ENCODE measurements at regions not wholly inside any gene's neighbourhood (a gene's known extent, or its start where the extent isn't known, plus 50 kb on each side); places are given as distances from the start of the nearest gene placed in this dataset.

DNA sequence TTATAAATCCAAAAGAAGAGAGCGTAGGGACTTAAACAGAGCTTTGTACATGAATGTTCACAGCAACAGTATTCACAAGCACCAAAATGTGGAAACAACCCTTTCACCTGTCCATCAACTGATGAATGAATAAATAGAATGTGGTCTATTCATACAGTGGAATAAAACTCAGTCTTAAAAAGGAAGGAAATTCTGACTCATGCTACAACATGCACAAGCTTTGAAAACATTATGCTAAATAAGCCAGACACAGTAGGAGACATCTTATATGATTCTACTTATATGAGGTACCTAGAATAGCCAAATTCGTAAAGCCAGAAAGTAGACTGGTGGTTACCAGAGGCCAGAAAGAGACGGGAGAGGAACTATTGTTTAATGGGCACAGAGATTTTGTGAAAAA lies 74.3 kb downstream of the SHANK2 start:
- Histone ChIP-seq H3K9me3 (peaks cover 0 to 15% (median 0%) of the 10 kb centered on the region in 3 donors), H3K4me3 (no peak overlapping the region), H3K27ac (no peak overlapping the region), H3K27me3 (peaks cover 0 to 18% (median 0%) of the 10 kb centered on the region in 4 donors), H3K36me3 (no peaks in the 10 kb centered on the region), H3K4me1 (no peaks in the 10 kb centered on the region)
- 30 to 50% methylated on average over 3 of the region's 3 CpGs for WGBS, 2 donors
- intact Hi-C loops (cut with DNase I), result no loop called here
- TF ChIP-seq, protein P1, sequence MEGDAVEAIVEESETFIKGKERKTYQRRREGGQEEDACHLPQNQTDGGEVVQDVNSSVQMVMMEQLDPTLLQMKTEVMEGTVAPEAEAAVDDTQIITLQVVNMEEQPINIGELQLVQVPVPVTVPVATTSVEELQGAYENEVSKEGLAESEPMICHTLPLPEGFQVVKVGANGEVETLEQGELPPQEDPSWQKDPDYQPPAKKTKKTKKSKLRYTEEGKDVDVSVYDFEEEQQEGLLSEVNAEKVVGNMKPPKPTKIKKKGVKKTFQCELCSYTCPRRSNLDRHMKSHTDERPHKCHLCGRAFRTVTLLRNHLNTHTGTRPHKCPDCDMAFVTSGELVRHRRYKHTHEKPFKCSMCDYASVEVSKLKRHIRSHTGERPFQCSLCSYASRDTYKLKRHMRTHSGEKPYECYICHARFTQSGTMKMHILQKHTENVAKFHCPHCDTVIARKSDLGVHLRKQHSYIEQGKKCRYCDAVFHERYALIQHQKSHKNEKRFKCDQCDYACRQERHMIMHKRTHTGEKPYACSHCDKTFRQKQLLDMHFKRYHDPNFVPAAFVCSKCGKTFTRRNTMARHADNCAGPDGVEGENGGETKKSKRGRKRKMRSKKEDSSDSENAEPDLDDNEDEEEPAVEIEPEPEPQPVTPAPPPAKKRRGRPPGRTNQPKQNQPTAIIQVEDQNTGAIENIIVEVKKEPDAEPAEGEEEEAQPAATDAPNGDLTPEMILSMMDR (IDR thresholded peaks at IDR 0.05), result no peak
- TF ChIP-seq POLR2A (IDR thresholded peaks at IDR 0.05), result no peak
- DNase-seq, result no peak

DNA sequence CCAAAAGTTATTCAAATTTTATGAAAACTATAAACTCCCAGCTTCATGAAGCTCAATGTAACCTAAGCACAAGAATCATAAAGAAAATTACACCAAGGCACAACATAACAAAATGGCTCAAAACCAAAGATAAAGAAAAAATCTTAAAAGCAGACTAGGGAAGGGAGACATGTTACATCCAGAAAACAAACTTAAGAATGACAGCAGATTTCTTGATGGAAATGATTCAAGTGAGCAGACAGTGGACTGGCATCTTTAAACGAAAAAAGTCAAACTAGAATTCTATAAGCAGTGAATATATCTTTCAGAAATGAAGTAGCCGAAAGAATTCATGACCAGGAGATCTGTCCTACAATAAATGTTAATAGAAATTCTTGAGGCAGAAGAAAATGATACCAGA lies 75.6 kb downstream of the SHANK2 start:
- Histone ChIP-seq H3K4me3 (no peak overlapping the region), H3K9me3 (peaks cover 0 to 15% (median 0%) of the 10 kb centered on the region in 3 donors), H3K27me3 (peaks cover 0 to 22% (median 0%) of the 10 kb centered on the region in 4 donors), H3K36me3 (no peaks in the 10 kb centered on the region), H3K4me1 (no peaks in the 10 kb centered on the region), H3K27ac (no peak overlapping the region)
- TF ChIP-seq, protein P1 (IDR thresholded peaks at IDR 0.05), result no peak
- TF ChIP-seq POLR2A (IDR thresholded peaks at IDR 0.05), result no peak
- intact Hi-C loops (cut with DNase I), result no loop called here
- DNase-seq, result no peak
- WGBS, 2 donors, result 86 to 90% methylated on average over 2 of the region's 2 CpGs

DNA sequence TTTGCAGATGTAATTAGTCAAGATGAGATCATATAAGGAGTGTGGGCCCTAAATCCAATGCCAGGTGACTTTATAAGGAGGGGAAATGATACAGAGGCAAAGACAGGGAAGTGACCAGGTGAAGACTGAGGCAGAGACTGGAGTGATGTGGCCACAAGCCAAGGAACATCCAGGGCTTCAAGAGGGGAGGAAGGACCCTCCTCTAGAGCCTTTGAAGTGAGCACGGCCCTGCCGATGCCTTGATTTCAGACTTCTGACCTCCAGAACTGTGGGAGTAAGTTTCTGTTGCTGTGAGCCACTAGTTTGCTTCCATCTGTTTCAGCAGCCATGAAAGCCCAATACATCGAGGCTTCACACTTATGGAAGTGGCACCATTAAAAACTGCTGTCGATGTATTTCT lies 78.7 kb downstream of the SHANK2 start:
- TF ChIP-seq, protein P1 (IDR thresholded peaks at IDR 0.05), result no peak
- no peak for TF ChIP-seq POLR2A (IDR thresholded peaks at IDR 0.05)
- Histone ChIP-seq H3K4me1 (no peaks in the 10 kb centered on the region), H3K27me3 (peaks cover 0 to 24% (median 0%) of the 10 kb centered on the region in 4 donors), H3K36me3 (no peaks in the 10 kb centered on the region), H3K27ac (no peak overlapping the region), H3K9me3 (peaks cover 0 to 15% (median 0%) of the 10 kb centered on the region in 3 donors), H3K4me3 (no peak overlapping the region)
- 81 to 90% methylated on average over 2 to 4 of the region's 4 CpGs for WGBS, 2 donors
- DNase-seq, result no peak
- intact Hi-C loops (cut with DNase I), result no loop called here

DNA sequence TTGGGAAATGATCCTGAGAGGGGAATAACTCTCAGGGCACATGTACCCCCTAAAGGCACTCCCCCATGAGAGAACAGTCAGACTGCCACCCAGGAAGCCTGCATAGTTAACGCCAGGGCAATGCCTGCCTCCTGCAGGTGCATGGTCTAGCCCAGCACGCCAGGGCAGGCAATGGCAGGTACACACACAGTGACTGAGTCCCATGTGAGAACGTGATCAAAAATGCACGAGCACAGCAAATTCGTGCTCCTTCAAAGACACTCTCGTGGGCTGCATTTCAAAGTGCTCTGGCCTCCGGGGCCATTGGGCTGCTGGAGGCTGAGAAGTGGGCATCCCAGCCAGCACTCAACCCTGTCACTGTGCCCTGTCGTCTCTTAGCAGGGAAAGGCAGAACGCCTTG lies 79.7 kb downstream of the SHANK2 start:
- no peak overlapping the region for H3K27ac ChIP-seq
- H3K27me3 ChIP-seq, result peaks cover 0 to 24% (median 0%) of the 10 kb centered on the region in 4 donors
- no peak for DNase-seq
- no peak for TF ChIP-seq POLR2A (IDR thresholded peaks at IDR 0.05)
- TF ChIP-seq, protein P1 (IDR thresholded peaks at IDR 0.05), result no peak
- H3K9me3 ChIP-seq, result peaks cover 0 to 15% (median 0%) of the 10 kb centered on the region in 3 donors
- 40 to 50% methylated on average over 6 to 9 of the region's 9 CpGs for WGBS, 2 donors
- no peaks in the 10 kb centered on the region for H3K36me3 ChIP-seq
- H3K4me1 ChIP-seq, result no peaks in the 10 kb centered on the region
- intact Hi-C loops (cut with DNase I), result no loop called here
- H3K4me3 ChIP-seq, result no peak overlapping the region

DNA sequence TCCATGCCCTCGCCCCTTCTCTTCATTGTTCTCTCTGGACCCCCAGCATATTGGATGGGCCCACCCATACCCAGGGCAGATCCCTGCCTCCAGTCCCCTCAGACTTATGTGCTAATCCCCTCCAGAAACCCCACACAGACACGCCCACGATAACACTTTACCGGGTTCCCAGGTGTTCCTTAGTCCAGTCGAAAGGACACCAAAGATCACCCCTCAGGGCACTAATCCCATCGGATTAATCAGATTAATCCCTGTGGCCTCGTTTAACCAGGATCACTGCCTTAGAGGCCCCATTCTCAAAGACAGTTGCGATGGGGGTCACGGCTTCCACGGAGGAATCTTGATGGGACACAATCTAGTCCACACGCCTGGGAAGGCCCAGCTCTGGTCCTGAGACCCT lies 80.8 kb downstream of the SHANK2 start:
- Histone ChIP-seq H3K9me3 (peaks cover 0 to 8% (median 0%) of the 10 kb centered on the region in 3 donors), H3K4me1 (no peaks in the 10 kb centered on the region), H3K27ac (no peak overlapping the region), H3K36me3 (no peaks in the 10 kb centered on the region), H3K27me3 (peaks cover 0 to 24% (median 0%) of the 10 kb centered on the region in 4 donors), H3K4me3 (no peak overlapping the region)
- TF ChIP-seq, protein P1 (IDR thresholded peaks at IDR 0.05), result no peak
- TF ChIP-seq POLR2A (IDR thresholded peaks at IDR 0.05), result no peak
- WGBS, 2 donors, result 74 to 93% methylated on average over 2 to 7 of the region's 11 CpGs
- intact Hi-C loops (cut with DNase I), result no loop called here
- DNase-seq, result no peak
